T-cell (primary cell): ENCODE measurements at regions not wholly inside any gene's neighbourhood (a gene's known extent, or its start where the extent isn't known, plus 50 kb on each side); places are given as distances from the start of the nearest gene placed in this dataset.

Experiments used
- ATAC-seq, 4 experiments: fragments of 200-7000 bp in 3 of 4; fragments of 150-1000 bp in 1 of 4; cut with Tn5 transposase; replicated peaks in 1 of 4; 1 replicate in 3 of 4; 2 replicates in 1 of 4; pipeline ENCODE4 v1.10.0; 2021; ENCODE audit warnings: moderate library complexity in 3 of 4, mild to moderate bottlenecking in 2 of 4, moderate number of reproducible peaks in 1 of 4
- CTCF ChIA-PET, 2 donors: fragments of 300-600 bp; sonication (Branson Sonifier 250); formaldehyde crosslinking; loops; one replicate each; lab custom pipeline; 2022; ENCODE audit warnings: antibody characterized with exemption in 2 of 2; lab: Charles Lee
- POLR2A ChIA-PET, 2 donors: fragments of 300-600 bp; sonication (Branson Sonifier 250); formaldehyde crosslinking; loops; one replicate each; lab custom pipeline; 2022; ENCODE audit warnings: antibody characterized with exemption in 2 of 2; lab: Charles Lee
- DNase-seq, 35 experiments: peaks; one replicate each; pipeline versions ENCODE4 v3.0.0 to v3.0.0-alpha.2; 2013 to 2023
- H3K27ac ChIP-seq: one replicate; pipeline ENCODE4 v1.5.1; 2013; ENCODE audit warnings: low read length
- H3K27me3 ChIP-seq, 2 experiments: replicated peaks in 1 of 2; 1 replicate in 1 of 2; 2 replicates in 1 of 2; pipeline versions ENCODE4 v1.6.1 to v1.7.0; 2013; ENCODE audit warnings: low read length in 1 of 2, mixed read lengths in 1 of 2; ENCODE audit not compliant: control insufficient read depth in 2 of 2, insufficient read depth in 2 of 2; ENCODE audit errors: extremely low read depth in 1 of 2
- H3K36me3 ChIP-seq, 2 donors: 1 replicate in 1 of 2; 2 replicates in 1 of 2; pipeline versions ENCODE4 v1.6.1 to v1.7.0; 2013; ENCODE audit warnings: low read length in 1 of 2; ENCODE audit not compliant: control insufficient read depth in 2 of 2, insufficient read depth in 1 of 2; ENCODE audit errors: extremely low read depth in 1 of 2
- H3K4me1 ChIP-seq, 2 experiments: 1 replicate in 1 of 2; 2 replicates in 1 of 2; pipeline versions ENCODE4 v1.6.1 to v1.7.0; 2013; ENCODE audit warnings: low read length in 2 of 2, mixed read lengths in 1 of 2; ENCODE audit not compliant: insufficient read depth in 2 of 2, control insufficient read depth in 1 of 2; ENCODE audit errors: extremely low read depth in 1 of 2
- H3K4me3 ChIP-seq, 2 donors: 1 replicate in 1 of 2; 2 replicates in 1 of 2; pipeline versions ENCODE4 v1.5.1 to v1.7.0; 2013; ENCODE audit warnings: mild to moderate bottlenecking in 2 of 2, low read length in 1 of 2, moderate library complexity in 1 of 2; ENCODE audit not compliant: control insufficient read depth in 1 of 2; ENCODE audit errors: extremely low read depth in 1 of 2
- H3K9me3 ChIP-seq: 2 replicates; pipeline ENCODE4 v1.7.0; 2013
- H3K27ac Mint-ChIP-seq, 2 donors: one replicate each; pipeline ENCODE4 v1.8.0; 2020 to 2021; ENCODE audit warnings: mild to moderate bottlenecking in 2 of 2, mixed read lengths in 2 of 2
- H3K27me3 Mint-ChIP-seq, 2 donors: one replicate each; pipeline ENCODE4 v1.8.0; 2021 to 2022; ENCODE audit warnings: mixed read lengths in 2 of 2
- H3K36me3 Mint-ChIP-seq: one replicate; pipeline ENCODE4 v1.8.0; 2021; ENCODE audit warnings: mixed read lengths
- H3K4me1 Mint-ChIP-seq, 3 donors: one replicate each; pipeline ENCODE4 v1.8.0; 2020 to 2022; ENCODE audit warnings: mixed read lengths in 3 of 3, mild to moderate bottlenecking in 1 of 3
- H3K4me3 Mint-ChIP-seq, 3 donors: one replicate each; pipeline ENCODE4 v1.8.0; 2020 to 2022; ENCODE audit warnings: mild to moderate bottlenecking in 3 of 3, mixed read lengths in 3 of 3, moderate library complexity in 3 of 3
- H3K9me3 Mint-ChIP-seq, 3 donors: one replicate each; pipeline ENCODE4 v1.8.0; 2020 to 2022; ENCODE audit warnings: mixed read lengths in 3 of 3
- WGBS: methylation state at CpG from one replicate; pipeline ENCODE4 v1.1.5; 2013; ENCODE audit warnings: missing lambda C conversion rate; ENCODE audit not compliant: insufficient coverage; 5-methylcytosine and 5-hydroxymethylcytosine counted together

GRCh38 chr9:129312251-129313122 lies 134.4 kb upstream of the IER5L start:
- WGBS, result 87% methylated on average over 12 of the region's 16 CpGs
- peak in 2 of 35 experiments; percentile 5 to 20 for DNase-seq
- H3K27ac Mint-ChIP-seq, result no peak overlapping the region

GRCh38 chr9:129311643-129312042 lies 133.6 kb upstream of the IER5L start:
- no peak for ATAC-seq
- peaks cover 0 to 6% of the 10 kb centered on the region in 2 experiments for H3K27me3 ChIP-seq
- no peak overlapping the region for H3K27ac Mint-ChIP-seq
- CTCF ChIA-PET, result no interaction called here
- H3K27ac ChIP-seq, result no peak overlapping the region
- H3K4me1 ChIP-seq, result peaks cover 0 to 2% of the 10 kb centered on the region in 2 experiments
- peaks cover 5 to 9% (median 6%) of the 10 kb centered on the region in 3 donors for H3K4me1 Mint-ChIP-seq
- H3K36me3 Mint-ChIP-seq, result no peaks in the 10 kb centered on the region
- peak in 2 of 35 experiments; percentile 0 to 9 for DNase-seq
- H3K4me3 ChIP-seq, result no peak overlapping the region
- WGBS, result no CpG with 5 or more reads among the region's 4 CpGs
- peaks cover 0 to 5% of the 10 kb centered on the region in 2 donors for H3K36me3 ChIP-seq
- H3K27me3 Mint-ChIP-seq, result peaks cover 0 to 3% of the 10 kb centered on the region in 2 donors
- POLR2A ChIA-PET, result no interaction called here
- H3K9me3 Mint-ChIP-seq, result no peaks in the 10 kb centered on the region
- no peaks in the 10 kb centered on the region for H3K9me3 ChIP-seq
- no peak overlapping the region for H3K4me3 Mint-ChIP-seq

More at GRCh38 chr9:129312251-129313122, 134.4 kb upstream of the IER5L start:
- ChIA-PET POLR2A (no interaction called here), CTCF (no interaction called here)
- H3K4me3 Mint-ChIP-seq, result no peak overlapping the region
- Histone ChIP-seq H3K36me3 (peaks cover 0 to 5% of the 10 kb centered on the region in 2 donors), H3K27ac (no peak overlapping the region), H3K27me3 (peaks cover 0 to 12% of the 10 kb centered on the region in 2 experiments), H3K4me3 (no peak overlapping the region), H3K4me1 (peaks cover 0 to 2% of the 10 kb centered on the region in 2 experiments), H3K9me3 (no peaks in the 10 kb centered on the region)
- H3K27me3 Mint-ChIP-seq, result peaks cover 0 to 3% of the 10 kb centered on the region in 2 donors
- H3K9me3 Mint-ChIP-seq, result no peaks in the 10 kb centered on the region
- peaks cover under 1 to 2% (median 1%) of the 10 kb centered on the region in 3 donors for H3K4me1 Mint-ChIP-seq
- no peak for ATAC-seq
- H3K36me3 Mint-ChIP-seq, result no peaks in the 10 kb centered on the region

- H3K27me3 ChIP-seq, result peaks cover 0 to 9% of the 10 kb centered on the region in 2 experiments
- CTCF ChIA-PET, result no interaction called here
- no peaks in the 10 kb centered on the region for H3K36me3 Mint-ChIP-seq
- no peak overlapping the region for H3K4me3 ChIP-seq
- peaks cover 0 to 3% of the 10 kb centered on the region in 2 donors for H3K27me3 Mint-ChIP-seq
- peaks cover 0 to 5% of the 10 kb centered on the region in 2 donors for H3K36me3 ChIP-seq
- ATAC-seq (no peak), DNase-seq (no peak)
- POLR2A ChIA-PET, result interaction anchor here in 1 of 2 donors (0.6 kb wide), 1 partner anchor 72 kb away, joined by 3 read pairs; no protein-coding TSS in a partner anchor
- 91% methylated on average over 4 of the region's 7 CpGs for WGBS
- peak overlapping the region in 1 of 2 donors; percentile 48 for H3K27ac Mint-ChIP-seq
- no peaks in the 10 kb centered on the region for H3K9me3 ChIP-seq
- H3K4me1 Mint-ChIP-seq, result peaks cover 5 to 9% (median 6%) of the 10 kb centered on the region in 3 donors
- no peaks in the 10 kb centered on the region for H3K9me3 Mint-ChIP-seq
- H3K4me1 ChIP-seq, result peaks cover 0 to 2% of the 10 kb centered on the region in 2 experiments
- no peak overlapping the region for H3K27ac ChIP-seq
- no peak overlapping the region for H3K4me3 Mint-ChIP-seq
Observed at GRCh38 chr9:129310666-129311350, 132.7 kb upstream of the IER5L start.

GRCh38 chr9:129309906-129310305 lies 131.8 kb upstream of the IER5L start:
- no peak overlapping the region for H3K27ac ChIP-seq
- H3K9me3 Mint-ChIP-seq, result no peaks in the 10 kb centered on the region
- H3K27me3 Mint-ChIP-seq, result peaks cover 0 to 3% of the 10 kb centered on the region in 2 donors
- no peaks in the 10 kb centered on the region for H3K36me3 Mint-ChIP-seq
- CTCF ChIA-PET, result no interaction called here
- no peak overlapping the region for H3K27ac Mint-ChIP-seq
- H3K36me3 ChIP-seq, result peaks cover 0 to 5% of the 10 kb centered on the region in 2 donors
- no peaks in the 10 kb centered on the region for H3K9me3 ChIP-seq
- POLR2A ChIA-PET, result no interaction called here
- 92% methylated on average over 5 of the region's 5 CpGs for WGBS
- H3K4me3 ChIP-seq, result no peak overlapping the region
- ATAC-seq, result no peak
- H3K27me3 ChIP-seq, result peaks cover 0 to 5% of the 10 kb centered on the region in 2 experiments
- H3K4me1 ChIP-seq, result peaks cover 0 to 2% of the 10 kb centered on the region in 2 experiments
- no peak overlapping the region for H3K4me3 Mint-ChIP-seq
- DNase-seq, result peak in 1 of 35 experiments; percentile 5
- H3K4me1 Mint-ChIP-seq, result peaks cover 5 to 9% (median 6%) of the 10 kb centered on the region in 3 donors

- Mint-ChIP-seq H3K36me3 (no peaks in the 10 kb centered on the region), H3K4me1 (peaks cover 5 to 9% (median 6%) of the 10 kb centered on the region in 3 donors), H3K9me3 (no peaks in the 10 kb centered on the region), H3K27me3 (peaks cover 0 to 3% of the 10 kb centered on the region in 2 donors), H3K27ac (no peak overlapping the region), H3K4me3 (no peak overlapping the region)
- ChIA-PET CTCF (no interaction called here), POLR2A (no interaction called here)
- no peak for ATAC-seq
- no peaks in the 10 kb centered on the region for H3K9me3 ChIP-seq
- peaks cover 0 to 2% of the 10 kb centered on the region in 2 experiments for H3K4me1 ChIP-seq
- no peak overlapping the region for H3K27ac ChIP-seq
- H3K4me3 ChIP-seq, result no peak overlapping the region
- WGBS, result 92% methylated on average over 6 of the region's 8 CpGs
- peak in 2 of 35 experiments; percentile 4 to 7 for DNase-seq
- peaks cover 0 to 5% of the 10 kb centered on the region in 2 donors for H3K36me3 ChIP-seq
- peaks cover 0 to 5% of the 10 kb centered on the region in 2 experiments for H3K27me3 ChIP-seq
Observed at GRCh38 chr9:129309041-129309430, 131.0 kb upstream of the IER5L start.

GRCh38 chr9:129307227-129307970 lies 129.3 kb upstream of the IER5L start:
- Mint-ChIP-seq H3K36me3 (no peaks in the 10 kb centered on the region), H3K27ac (peak overlapping the region in 1 of 2 donors; percentile 16), H3K9me3 (no peaks in the 10 kb centered on the region), H3K4me1 (peaks cover 5 to 9% (median 6%) of the 10 kb centered on the region in 3 donors), H3K4me3 (no peak overlapping the region), H3K27me3 (peaks cover 0 to 8% of the 10 kb centered on the region in 2 donors)
- Histone ChIP-seq H3K4me1 (peaks cover 0 to 2% of the 10 kb centered on the region in 2 experiments), H3K36me3 (peaks cover 0 to 2% of the 10 kb centered on the region in 2 donors), H3K27ac (no peak overlapping the region), H3K27me3 (peaks cover 0 to 5% of the 10 kb centered on the region in 2 experiments), H3K9me3 (no peaks in the 10 kb centered on the region), H3K4me3 (no peak overlapping the region)
- ATAC-seq (no peak), DNase-seq (peak in 2 of 35 experiments; percentile 1 to 15)
- CTCF ChIA-PET, result no interaction called here
- WGBS, result 87% methylated on average over 6 of the region's 13 CpGs
- POLR2A ChIA-PET, result no interaction called here
